Non-pigmented ciliary epithelial cell (primary cell): ENCODE measurements at regions not wholly inside any gene's neighbourhood (a gene's known extent, or its start where the extent isn't known, plus 50 kb on each side); places are given as distances from the start of the nearest gene placed in this dataset.

Experiments
- DNase-seq: peaks from one replicate; pipeline ENCODE4 v3.0.0-alpha.2; 2010; ENCODE audit warnings: low read depth

DNA sequence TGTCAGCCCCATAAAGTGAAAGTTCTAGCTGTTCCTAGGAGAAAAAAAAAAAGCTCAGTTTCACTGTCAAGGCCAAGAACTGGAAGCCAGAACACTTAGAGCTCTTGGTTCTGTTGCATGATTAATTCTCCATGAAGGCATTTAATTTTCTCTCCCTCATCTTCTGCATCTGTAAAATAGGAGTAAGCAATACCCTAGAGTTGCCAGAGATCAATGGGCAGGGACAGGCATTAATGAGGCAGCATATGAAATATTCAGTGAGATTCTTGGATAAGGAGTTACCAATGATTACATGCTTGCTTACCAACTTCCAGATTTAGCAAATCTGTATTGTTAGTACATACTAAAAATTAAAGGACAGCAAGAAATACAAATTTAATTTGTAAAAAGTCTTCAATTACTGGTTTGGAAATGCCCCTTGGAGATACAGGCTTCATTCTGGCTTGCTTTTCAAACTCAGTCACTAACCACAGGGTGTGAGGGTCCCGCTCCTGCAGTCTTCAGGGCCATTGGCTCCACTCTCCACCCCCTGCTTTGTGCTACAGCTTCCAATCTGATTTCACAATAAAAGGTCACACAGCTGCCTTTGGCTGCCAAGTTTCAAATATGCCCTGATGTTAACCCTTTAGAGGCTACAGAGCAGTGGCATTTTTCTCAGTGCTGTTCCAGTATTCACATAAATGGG, 624.6 kb downstream of the BNC2 start:
- DNase-seq = no peak

DNA sequence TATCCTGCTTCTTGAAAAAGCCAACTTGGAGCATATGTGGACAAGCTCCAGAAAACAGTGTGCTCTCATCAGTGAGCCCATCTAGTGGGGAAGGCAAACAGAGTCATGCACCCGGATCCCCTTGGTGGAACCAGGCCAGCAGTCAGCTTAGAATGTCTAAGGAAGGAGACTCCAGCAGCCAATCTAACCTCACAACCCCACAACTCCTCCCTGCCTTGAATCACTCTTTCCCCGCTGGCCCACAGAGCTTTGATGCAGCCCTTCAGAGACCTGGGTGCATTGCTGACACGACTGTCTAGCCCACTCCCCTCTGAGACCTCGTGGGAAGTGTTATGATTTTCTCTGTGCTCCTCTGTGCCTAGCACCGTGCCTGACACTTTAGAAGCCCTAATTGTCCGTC, 623.7 kb downstream of the BNC2 start:
- no peak for DNase-seq

DNA sequence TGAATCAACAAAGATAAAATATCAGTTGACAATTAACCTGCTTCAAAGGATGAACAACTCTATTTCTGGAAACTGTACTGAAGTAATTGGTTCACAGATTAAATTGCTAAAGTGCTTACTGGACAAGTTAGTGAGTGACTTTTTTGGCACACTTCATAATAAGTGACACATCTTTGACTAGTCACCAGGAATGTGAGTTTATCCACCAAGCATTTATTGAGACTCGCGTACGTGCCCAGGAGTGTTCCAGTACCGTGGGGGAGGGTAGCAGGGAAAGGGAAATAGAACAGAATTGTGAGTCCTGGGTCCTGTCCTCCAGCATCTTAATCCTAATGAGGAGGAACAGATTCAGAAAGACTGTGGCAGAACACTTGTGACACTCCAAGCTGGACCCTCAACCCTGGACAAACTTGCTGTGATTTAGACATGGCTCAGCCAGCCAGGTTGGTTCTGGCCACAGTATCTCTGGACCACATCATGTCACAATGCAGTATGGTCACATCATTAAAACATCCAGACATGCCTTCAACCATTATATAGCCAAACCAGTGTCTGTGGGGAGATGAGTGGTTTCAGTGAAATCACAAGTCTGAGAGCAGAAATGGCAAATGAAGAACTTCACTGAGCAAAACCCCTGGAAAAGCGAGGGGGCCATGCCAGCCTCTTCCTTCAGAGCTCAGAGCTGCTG, 623.1 kb downstream of the BNC2 start:
- no peak for DNase-seq

DNA sequence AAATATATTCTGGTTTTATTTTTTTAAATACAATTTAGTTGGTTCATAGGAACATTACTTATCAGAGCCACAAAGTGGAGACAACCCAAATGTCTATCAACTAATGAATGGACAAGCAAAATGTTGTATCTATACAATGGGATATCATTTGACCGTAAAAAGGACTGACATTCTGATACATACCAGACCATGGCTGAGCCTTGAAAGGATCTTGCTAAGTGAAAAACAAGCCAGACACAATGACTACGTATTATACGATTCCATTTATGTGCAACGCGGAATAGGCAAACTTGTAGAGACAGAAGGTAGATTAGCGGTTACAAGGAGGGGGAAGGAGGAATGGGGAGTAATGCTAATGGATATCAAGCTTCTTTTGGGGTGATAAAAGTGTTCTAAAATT, 621.6 kb downstream of the BNC2 start:
- no peak for DNase-seq

DNA sequence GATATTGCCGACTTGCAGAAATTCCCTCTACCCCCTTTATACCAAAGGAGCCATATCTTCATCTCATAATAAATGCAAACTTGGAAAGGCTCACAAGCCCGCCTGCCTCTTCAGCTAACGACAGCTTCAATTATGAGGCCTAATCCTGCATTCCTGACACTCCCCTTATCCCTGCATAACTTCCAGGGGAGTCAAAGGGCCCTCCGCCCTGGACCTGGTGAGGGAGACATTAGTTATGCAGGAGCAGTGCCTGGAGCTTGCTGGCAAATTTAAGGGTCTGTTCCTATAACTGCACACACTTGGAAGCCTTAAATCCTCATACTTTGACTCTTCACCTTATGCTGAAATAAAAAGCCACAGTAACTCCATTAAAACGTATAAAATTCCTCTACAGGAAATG, 617.9 kb downstream of the BNC2 start:
- DNase-seq = no peak

DNA sequence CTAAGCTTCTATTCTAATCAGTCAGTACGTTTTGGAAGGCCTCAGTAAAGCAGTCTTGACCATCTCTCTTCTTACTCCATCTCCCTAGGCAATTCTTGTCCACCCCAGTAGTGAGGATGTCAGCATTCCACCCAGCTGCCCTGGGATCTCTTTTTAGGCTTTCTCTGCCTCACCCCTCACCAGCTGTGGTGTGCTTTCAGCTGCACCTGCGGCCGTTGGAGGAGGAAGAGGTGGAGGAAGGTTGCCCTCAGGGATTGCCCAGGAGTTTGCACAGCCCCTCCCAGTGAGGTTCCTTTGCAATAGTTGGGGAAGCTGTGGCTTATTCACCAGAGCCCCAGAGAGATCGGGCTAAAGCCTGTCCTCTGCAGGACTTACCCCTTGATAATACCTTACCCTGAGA, 615.8 kb downstream of the BNC2 start:
- no peak for DNase-seq

DNA sequence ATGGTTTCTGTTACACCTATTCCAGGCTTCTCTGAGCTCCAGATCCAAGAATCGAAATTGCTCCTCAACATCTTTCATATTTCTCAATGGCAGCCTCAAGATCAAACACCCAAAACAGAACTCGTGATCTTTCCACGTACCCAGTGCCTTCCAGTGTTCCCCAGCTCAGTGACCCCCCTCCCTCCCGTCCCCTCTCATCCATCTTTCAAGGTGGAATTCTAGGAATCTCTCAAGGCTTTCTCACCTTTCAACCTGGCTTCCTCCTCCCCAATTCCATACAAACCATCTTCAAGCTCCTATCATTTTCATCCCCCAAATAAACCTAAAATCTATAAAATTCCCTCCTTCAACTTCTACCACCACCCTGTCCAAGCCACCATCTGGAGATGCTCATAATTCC, 615.3 kb downstream of the BNC2 start:
- no peak for DNase-seq

DNA sequence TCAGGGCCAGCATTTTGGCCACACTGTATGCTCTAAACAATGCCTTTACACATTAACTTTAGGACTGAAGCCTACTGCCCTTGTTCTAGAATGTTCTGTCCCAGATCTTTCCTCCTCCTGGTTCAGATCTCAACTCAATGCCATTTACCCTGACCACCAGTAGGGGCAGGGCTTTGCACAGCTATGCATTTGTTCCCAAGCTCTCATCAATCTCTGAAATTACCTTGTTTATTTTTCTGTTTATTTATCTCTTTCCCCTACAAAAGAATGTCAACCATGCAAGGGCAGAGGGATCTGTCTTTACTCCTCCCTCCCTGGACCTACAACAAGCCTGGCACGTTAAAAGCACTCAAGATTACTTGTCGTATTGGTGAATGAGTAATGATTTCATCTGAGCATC, 612.9 kb downstream of the BNC2 start:
- DNase-seq = no peak

DNA sequence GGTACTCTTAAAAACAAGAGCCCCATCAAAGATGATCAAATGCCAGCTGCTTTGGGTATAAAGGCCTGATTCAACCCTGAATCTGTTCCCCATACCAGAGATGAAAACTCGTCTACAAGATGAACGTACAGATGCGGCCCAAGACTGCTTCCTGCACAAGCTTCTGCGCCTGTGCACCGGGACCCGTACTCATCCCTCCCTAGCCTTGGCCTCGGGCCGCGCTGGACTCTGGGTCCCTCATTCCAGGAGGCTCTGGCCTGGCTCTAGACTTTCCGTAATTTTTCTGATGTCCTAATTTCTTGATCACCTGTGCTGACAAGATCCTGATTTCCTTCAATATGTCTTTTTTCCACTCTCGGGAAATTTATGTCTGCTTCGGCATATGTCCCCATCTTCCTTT, 612.3 kb downstream of the BNC2 start:
- no peak for DNase-seq

DNA sequence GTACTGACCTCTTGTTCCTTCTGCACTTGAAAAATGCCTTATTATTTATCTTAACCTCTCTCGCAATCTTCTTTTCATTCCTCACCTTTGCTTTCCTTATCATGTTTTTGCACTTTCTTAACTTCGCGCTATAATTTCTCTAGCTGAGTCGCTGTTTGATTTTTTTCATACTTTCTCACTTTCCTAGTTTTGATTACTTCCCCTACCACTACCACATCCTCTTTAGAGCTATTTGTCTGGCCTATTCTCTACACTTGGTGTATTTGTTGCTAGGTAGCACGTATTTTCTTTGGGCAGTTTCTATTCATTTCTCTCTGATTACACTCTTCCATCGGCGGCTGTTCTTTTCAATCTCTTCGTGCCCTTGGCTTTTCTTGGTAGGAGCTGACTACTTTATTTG, 611.8 kb downstream of the BNC2 start:
- no peak for DNase-seq

DNA sequence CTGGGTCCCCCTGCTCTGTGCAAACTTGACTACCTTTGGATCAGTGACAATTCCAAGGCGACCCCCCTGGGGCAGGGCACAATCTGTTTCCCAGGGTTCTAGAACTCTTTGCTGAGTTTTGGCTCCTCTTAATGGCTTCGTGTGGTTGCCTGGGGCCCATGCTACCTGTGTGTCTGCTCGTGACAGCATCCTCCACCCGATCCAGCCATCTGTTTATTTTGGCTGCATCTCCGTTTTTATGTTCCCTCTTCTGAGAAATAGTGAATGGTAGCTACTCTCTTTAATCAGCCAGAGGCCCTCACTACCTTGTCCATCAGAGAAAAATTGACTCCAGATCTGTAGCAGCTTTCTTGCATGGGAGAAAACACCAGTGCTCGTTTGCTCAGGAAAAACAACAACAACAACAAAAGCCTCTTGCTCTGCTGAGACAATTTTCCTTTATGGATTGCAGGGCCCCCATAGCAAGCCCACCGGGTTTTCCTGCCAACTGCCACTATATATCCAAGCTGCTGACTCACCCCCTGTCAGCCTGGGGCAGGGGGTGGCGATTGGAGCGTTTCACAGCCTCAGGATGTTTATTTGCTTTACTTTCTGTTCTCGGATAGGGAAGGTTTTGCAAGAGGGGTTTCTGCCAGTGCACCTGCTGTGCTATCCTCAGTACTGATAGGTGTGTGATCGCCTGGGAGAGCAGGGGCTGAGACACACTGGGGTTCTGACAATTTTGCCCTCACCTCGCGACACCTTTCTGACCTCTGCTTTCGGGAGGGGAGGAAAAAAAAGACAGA, 607.8 kb downstream of the BNC2 start:
- DNase-seq = no peak

DNA sequence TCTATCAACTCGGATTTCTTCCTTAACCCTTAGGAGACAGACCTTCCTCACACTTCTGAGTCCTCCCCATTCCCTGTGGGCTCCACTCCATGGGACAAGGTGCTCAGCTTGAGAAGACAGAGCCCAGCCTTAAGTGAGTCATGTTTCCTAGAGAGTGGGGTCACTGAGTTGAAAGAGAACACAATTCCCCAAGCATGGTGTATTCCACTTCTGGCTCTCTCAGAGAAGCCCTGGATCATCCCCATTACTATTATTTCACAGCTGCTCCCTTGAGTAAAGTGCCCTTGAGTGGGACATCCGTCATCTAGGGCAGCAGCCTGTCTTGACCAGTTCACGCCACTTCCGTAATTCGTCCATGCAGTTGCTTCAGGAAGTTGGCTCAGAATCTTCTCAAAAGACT, 604.8 kb downstream of the BNC2 start:
- DNase-seq = no peak

DNA sequence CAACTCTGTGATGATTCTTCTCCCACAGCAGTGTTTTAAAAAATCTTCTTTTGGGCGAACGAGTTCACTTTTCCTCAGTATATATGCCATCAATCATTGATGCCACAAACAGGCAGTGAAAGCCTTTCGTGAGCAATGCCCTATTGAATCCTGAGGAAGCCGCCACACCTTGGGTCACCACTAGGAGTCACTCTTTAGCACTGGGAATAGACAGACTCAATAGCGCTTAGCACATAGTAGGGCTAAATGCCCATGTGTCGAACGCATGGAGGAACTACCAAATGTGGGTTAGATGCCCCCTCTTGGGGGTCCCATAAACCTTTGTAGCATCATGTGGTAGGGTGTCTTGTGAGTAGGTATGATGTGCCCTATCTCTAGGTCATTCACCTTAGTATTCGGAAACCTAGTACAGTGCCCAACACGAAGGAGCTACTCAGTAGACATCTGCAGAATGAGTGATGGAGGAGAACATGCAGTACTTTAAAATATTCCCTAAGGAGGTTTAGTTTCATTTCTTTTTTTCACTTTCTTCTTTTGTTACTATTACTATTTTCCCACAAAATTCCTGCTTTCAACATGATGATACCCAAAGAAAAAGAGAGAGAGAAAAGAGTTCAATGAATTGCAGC, 603.7 kb downstream of the BNC2 start:
- no peak for DNase-seq

DNA sequence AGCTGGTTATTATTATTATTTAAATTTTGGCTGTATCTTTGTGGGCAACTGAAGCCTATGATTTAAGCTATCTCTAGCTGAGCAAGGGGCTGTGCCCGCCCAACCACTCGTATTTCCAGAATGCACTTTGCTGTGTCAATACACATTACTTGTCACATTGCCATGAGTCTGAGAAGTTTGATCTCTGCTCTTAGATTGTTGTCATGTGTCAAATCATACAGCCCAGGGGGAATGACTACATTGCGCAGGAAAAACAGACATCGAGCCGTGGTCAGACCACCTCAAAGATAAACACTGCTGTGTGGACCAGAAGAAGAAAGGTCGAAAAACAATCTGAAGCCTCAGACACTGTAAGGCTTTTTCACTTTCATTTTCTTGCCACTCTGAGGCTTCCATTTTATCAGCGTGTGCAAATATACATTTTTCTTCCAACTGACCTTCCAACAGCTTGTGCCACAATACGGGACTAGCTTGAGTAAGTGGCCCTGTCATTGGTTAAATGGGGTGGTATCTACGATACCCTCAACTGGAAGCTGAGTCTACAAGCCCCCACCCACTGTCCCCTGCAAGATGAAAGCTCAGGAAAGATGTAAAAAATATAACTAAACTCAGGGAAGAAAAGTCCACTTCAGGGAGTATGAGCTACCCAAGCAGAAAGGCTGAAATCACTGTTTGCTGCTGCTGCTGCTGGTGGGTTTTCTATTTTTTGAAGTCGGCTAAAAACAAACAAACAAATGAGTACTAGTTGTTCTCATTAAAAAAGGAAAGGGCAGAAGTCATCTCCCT, 603.0 kb downstream of the BNC2 start:
- no peak for DNase-seq

DNA sequence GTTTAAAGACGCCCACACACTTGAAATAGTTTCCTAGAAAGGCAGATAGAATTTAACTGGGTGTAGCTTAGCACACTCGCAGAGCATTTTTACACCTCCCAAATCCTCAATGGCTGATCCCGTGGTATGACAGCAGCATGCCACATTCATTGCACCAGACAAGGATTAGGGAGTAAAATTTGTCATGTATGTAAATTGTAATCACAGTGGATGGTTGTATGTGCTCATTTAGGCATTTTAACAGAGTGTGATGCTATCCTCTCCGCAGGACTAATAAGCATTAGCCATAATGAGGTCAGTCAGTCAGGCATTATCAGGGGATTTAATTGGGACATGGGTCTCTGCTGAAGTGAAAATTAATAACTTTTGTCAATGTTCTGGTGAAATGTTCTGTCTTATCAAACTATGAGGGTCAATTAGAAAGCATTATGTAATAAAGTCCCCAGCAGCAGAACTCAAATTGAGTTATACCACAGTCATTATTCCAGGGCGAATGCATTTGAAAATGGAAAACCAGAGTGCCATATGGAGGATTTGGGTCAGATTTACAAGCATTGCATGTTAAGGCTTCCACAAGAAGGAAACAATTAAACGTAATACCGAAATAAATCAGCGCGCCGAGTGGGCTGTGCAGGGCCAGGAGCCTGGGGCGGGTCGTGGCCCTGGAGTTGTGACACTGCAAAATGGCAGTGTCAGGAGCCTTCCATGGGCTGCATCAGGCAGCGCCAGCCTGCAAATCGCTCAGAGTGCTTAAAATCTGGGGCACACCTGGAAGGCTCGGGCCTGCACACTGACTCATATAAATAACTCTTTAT, 602.2 kb downstream of the BNC2 start:
- DNase-seq = no peak

DNA sequence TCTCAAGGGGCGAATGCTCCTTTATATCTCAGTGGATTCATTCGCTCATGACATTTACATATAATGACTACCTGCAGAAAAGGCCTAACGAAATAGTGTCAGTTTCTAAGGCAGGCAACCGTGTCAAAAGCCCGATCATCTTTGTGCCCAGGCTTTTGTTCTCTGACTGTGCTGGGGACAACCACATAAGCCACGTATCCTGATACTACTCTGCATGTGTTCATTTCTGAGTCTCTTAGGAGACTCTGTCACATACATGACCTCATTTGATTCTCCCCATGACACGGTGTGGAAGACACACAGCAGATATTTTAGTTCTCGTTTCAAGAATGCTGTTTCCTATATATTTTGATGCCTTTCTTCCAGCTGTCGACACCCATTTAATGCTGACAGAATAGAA, 598.5 kb downstream of the BNC2 start:
- no peak for DNase-seq

DNA sequence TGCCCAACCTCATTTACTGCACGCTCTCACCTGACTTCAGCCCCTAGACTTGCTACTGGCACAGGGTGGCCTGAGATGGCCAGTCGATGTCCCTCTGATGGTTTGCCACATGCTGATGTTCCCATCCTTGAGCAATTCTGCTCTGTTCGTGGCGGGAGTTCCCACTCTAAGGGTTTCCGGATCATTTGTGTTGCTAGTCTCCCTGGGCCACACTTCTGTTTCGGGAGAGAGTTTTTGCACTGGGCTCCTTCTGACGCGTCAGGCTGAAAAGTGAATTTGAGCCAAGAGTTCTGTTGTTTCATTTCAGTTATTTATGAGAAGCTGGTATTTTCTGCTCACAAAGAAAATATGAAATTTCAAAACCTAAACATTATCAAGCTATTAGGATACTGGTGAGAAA, 597.7 kb downstream of the BNC2 start:
- DNase-seq = no peak

DNA sequence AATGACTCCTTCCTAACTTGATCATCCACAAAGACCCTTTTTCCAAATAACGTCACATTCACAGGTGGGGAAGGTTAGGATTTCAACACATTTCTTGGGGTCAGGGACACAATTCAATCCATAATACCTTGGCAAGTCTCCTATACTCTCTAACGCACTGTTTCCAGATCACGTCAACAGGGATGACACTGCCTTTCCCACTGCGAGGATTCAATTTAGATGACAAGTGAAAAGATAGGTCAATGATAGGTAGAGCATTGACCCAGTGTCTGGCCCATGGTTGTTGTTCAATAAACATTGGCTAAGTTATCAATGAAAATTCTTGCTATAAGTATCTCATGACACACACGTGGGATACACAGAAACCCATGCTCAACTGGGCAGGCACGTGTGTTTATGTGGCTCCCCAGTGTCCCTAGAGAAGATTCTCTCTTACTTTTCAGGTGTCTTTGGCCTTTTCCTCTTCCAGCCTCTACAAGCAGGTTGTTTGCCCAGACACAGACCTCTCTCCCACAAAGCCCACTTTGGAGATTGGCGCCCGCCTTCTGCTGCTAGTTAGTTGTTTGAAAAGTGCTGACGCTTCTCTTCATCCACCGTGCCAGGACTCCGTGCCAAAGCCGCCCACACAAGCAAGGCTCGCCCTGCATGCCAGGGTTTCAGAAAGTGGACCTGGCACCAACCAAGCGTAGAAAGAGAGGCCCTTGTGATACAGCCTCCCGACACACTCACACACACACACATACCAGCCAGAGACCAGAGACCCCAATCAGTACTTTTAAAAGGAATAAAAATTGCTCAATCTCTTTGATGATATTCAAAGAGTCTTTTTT, 594.5 kb downstream of the BNC2 start:
- no peak for DNase-seq

DNA sequence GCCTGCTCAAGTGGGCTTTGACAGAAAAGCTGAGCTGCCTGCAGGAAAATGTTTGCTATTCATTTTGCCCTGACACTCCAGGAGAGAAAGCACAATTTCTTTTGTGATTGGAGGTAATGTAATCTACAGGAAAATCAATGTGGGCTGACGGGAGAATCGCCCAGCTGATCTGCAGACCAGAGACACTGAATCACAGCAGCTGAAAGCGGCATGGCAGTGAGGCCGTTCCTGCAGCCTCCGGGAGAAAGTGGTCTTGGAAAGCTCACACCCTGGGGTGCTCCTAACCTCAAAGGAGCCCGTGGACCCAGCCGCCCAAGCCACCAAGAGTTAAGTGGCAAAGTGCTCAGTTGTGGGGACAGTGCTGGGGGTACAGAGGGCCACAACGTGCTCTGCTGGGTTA, 593.6 kb downstream of the BNC2 start:
- no peak for DNase-seq

DNA sequence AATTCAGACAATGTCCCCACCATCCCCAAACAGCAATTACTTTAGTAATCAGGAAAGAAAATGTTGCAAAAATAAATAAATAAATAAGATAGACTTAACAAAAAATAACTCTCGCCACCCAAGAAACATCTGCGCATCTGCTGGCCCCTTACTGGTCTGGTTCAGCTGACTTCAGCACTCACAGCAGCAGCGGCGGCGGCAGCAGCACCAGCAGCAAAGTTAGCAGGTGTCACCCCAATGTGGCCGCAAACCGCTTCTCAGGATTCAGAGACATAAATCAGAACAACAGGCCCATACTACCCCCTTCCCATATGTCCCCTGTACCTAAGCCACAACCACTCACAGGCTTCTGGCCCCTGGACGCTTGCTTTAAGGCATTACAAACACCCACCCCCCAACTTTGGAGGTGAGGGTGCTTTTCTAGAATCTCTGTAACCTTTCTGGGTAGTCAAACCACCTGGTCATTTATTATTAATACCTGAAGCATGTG, 593.0 kb downstream of the BNC2 start:
- DNase-seq = no peak
